ENCODE measurements at regions not wholly inside any gene's neighbourhood (a gene's known extent, or its start where the extent isn't known, plus 50 kb on each side); places are given as distances from the start of the nearest gene placed in this dataset.
A peak's percentile ranks its signal among the peaks of the same experiment; 100 is the strongest.
"Not testable (repeated sequence)": the region's sequence is repeated elsewhere in the genome, so short reads cannot be mapped to it uniquely, and the experiment has no call there.

DNA sequence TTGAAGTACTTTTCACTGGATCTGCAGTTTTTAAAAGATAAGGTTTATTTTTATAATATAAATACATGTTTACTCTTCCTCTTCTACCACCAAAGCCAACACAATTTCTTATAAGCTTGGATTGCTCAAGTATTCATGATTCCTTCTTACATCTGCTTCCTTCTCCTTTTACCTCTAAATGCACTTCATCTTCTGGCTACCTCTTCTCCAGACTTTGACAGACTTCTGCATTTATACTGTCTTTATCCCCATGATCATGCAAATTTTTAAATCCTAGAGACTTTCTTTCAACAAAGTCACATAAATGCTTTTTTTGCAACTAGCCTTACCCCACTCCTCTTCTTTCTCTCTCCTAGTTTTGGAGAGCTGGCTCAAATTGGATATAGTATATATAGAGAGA, 142.9 kb downstream of the TFAP2B start:
- no peak for DNase-seq (ENCODE audit: low spot score)

DNA sequence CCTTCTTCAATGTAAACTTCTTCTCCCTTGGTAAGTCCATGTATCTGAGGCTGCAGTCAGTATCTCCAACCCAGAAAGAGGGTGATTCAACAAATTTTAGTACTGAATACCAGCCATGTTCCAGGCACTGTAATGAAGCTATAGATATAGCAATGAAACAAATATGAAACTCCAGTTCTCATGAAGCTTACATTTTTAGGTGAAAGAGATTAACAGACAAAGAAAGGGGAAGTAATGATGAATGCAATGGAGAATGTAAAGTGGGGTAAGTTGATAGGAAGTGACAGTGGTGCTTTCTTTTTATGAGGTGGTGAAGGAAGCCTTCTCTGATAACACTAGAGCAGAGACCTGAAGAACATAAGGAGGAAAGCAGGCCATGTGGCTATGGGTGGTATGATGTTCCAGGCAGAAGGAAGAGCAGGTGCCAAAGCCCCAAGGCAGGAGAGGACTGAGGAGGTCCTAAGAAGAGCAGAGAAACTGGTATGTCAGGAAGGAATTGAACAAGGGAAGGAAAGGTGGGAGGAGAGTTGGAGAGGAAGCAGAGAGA, 143.6 kb downstream of the TFAP2B start:
- DNase-seq (ENCODE audit: low spot score): no peak

DNA sequence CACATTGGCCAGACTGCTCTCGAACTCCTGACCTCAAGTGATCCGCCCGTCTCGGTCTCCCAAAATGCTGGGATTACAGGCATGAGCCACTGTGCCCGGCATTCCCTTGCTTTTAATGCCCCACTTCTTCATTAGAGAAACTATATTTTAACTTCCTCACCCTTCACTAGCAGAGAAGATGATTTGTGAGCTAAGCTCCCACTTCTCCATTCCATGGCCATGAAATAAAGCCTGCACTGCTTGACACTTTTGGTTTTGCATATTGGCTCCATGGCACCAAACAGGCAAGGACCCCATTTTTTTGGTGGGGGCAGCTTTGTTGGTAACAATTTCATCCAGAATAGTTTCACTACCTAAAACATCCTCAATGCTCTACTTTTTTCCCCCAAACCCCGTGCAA, 145.3 kb downstream of the TFAP2B start:
- no peak for DNase-seq (ENCODE audit: low spot score)

DNA sequence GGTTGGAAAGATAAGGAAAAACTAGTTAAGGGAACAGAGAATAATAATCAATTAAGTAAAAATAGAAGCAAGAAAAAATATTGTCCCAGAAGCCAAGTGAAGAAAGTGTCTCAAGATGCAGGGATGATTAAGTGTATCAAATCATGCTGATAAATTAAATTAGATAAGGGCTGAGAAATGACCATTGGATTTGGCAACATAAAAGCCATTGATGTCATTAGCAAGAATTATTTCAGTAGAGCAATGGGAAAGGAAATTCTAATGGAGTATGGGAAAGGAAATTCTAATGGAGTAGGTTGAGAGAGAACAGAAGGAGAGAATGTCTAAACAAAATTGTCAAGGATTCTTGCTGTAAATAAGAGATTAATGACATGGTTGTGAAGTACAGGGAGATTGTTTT, 146.8 kb downstream of the TFAP2B start:
- no peak for DNase-seq (ENCODE audit: low spot score)

DNA sequence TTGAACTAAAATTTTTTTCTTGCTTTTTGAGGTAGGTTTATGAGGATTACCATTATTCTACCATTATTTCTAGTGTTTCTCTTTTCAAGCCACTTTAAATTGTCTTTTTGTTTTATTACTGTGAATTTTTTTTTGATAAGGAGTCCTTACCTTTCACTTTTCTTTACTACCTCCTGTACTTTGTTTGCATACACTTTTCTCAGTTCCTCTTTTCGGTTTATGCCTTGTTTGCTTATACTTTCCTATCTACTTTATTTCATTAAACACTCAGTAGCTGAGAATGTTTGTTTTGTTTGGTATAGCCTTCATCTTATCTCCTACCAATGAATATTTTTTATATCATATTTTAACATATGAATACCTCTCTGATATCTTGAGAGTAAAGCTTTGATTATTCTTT, 147.9 kb downstream of the TFAP2B start:
- no peak for DNase-seq (ENCODE audit: low spot score)

DNA sequence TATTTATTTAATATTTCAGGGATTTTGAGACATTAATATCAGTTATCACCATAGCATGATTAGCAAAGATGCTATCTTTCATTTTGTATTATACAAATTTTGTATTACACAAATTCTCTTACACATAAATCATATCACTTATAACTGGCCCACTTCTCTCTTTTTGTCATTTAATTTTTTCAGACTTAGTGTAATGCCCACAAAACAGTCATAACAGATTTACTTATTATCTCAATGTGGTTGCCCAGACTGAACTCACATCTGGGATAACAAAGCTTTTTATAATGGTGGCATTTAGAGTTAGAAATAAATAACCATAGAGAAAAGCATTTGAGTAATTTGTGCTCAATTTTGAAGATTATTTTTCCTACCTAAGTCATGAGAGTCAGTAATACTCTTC, 148.3 kb downstream of the TFAP2B start:
- DNase-seq (ENCODE audit: low spot score): no peak

DNA sequence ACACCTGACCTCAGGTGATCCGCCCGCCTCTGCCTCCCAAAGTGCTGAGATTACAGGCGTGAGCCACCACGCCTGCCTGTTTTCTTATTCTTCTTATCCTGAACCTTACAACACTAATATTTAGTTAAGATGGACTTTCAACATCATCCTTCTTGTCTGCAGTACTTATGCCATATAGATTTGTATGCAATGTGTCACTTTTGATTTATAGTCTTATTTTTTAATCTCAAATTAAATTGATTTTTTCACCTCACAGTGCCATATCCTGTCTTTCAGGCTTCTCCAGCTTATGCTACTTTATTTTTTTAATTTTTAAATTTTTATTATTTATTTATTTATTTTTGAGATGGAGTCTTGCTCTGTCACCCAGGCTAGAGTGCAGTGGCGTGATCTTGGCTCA, 149.6 kb downstream of the TFAP2B start:
- not testable (repeated sequence) for DNase-seq (ENCODE audit: low spot score)

DNA sequence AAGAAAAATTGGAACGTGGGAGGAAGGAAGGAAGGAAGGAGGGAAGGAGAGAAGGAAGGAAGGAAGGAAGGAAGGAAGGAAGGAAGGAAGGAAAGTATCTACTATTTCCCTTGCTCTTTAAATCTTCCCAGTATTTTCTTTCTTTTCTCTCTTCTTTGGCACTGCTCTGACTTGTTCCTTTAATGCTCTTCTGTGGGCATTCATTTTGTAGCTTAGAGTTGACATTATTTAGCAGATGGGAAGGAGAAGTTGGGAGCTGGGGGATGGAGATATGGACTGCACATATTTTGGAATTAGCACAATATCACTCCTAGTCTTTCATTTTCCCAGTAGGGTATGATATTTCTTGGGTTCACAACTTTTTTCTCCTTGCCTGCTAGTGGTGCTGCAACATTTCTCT, 152.2 kb downstream of the TFAP2B start:
- no peak for DNase-seq (ENCODE audit: low spot score)

DNA sequence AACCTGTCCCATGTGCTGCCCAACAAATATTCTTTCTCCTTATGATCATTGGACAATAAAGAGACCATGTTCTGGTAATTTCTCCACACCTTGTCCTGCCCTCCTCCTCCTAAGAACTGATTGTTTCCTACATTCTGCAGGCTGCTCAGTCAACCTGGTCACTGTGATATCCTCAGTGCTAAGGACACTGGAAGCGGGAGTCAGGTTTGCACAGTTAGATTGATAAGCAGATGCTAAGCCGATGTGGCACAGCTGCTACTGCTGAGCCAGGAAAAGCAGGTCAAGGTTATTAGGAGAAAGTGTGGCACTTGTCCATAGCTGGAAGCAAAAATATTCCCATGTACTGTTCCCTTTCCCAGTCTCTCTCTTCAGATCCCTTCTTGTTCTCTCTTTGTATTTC, 154.8 kb downstream of the TFAP2B start:
- no peak for DNase-seq (ENCODE audit: low spot score)

DNA sequence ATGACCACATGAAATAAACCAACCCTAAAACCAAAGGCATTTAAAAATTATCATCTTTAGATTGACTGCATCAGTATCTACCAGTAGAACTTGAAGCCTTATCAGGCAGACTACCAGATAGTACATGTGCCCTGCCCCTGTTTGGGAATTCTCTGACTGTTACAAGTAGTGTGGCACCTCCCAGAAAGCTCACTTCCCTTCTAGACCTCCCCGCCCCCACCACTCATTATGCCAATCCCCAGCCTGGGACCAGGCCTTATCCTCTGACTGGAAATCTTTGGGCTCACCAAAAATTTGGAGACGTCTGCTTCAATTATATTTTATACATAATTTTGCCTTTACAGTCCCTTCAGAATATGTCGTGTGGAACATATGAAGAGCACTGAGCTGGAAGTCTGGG, 155.6 kb downstream of the TFAP2B start:
- no peak for DNase-seq (ENCODE audit: low spot score)

DNA sequence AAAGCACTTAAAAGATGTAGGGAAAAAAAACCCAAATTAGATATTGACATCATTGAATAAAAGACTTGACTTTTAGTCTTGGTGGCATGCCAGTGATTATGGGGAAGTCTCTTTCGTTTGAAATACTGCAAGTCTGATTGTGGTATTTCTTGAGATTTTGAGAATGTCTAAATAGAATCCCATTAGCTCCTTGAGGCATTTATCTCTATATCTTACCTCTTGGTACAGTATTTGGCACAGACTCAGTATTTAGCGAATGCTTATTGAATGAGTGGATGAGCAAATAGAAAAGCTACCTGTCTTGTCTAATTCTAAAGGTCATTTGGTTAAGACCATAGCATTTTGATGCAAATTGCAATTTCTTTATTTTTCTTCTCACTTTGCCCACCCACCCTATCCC, 156.5 kb downstream of the TFAP2B start:
- DNase-seq (ENCODE audit: low spot score): no peak

DNA sequence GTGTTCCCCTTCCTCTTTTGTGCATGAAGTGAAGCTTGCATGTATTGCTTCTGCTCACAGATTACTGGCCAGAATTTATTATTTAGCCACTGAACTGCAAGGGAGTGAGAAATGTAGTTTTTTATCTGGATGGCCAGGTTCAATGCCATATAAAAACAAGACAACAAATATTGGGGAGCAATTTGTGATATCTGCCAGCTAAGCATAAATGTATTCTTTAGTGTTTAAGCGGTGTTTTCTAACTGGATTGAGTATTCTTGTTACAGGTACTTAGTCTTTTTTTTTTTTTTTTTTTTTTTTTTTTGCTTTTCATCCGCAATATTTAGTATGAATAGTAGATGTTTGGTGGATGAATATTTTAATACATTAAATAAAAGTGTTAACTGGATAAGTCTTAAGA, 158.2 kb downstream of the TFAP2B start:
- DNase-seq (ENCODE audit: low spot score): no peak

DNA sequence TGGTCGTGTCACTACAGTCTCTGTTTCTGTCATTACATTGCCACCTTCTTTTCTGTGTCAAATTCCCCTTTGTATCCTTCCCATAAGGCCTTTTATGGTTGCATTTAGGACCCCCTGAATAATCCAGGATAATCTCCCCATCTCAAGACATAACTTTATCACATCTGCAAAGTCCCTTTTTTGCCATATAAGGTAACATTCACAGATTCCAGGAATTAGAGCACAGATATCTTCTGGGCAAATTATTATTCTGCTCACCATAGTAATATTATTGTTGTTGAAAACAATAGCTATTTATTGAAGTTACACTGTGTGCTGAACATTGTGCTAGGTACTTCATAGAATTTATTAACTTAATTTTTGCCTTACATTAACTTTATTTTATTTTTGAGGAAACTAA, 159.1 kb downstream of the TFAP2B start:
- DNase-seq (ENCODE audit: low spot score): no peak

DNA sequence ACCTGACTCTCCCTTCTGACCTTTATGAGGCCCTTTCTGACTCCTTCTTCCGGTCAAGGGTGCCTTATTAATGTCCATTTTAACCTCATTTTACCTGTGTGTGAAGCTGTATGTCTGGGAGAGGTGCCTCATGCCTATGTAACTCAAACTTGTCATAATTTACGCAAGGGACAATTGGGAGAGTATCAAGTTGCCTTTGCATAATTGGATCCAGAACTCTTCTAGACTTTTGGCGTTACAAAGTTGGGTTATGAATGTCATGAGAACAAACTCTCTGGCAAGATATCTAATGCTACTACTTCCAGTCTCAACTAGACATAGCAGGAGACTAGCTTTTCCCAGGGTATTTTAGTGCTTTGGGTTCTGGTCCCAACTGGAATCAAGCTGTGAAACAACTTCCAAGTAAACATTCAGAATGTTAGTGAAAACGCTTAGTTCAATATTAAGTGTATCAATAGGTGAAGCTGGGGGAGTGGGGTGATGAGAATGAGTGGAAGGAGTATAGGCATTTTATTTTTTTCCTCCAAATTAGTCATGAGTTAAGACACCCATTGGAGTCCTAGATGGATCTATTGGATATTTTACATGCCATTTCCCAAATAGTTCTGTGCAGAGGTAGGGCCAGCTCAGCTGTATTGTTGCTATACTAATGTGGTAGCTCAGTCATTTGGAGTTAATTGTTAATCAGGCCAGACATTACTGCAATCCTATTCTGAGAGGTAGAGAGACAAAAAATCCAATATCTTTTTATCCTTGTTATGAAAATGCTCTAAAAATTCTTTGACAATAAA, 159.9 kb downstream of the TFAP2B start:
- no peak for DNase-seq (ENCODE audit: low spot score)

DNA sequence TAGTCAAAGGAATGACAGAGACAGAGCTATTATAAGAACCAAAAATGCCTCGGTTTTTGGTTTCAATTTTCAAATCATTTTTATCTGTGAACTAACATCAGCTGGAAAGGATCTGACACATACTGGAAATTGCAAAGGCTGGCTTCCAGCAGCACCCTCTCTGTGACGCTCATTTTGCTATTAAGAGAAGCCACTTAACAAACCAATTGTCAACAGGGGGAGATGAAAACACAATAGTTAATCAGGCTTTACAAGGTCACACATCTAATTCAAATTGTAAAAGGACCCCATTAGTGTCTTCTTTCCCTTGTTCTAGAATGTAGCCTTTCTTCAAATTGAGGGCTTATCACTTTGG, 160.5 kb downstream of the TFAP2B start:
- no peak for DNase-seq (ENCODE audit: low spot score)

DNA sequence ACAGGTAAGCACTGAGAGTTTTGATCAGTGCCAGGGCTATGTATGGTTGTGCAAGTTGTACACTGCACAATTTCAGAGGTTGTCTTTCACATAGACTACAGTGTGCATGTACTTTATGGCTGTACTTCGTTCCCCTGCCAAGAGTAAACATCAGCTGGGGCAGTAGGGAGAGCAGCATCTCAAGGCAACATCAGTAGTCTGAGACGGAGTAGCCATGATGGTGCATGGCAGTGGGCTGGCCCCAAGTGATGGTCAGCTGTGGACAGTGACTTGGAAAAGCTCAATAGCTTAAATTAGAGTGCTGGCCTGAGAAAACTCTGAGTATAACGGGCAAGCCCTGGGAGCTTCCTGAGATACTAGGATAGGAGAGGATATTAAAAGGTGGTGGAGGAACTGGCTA, 165.5 kb downstream of the TFAP2B start:
- no peak for DNase-seq (ENCODE audit: low spot score)

DNA sequence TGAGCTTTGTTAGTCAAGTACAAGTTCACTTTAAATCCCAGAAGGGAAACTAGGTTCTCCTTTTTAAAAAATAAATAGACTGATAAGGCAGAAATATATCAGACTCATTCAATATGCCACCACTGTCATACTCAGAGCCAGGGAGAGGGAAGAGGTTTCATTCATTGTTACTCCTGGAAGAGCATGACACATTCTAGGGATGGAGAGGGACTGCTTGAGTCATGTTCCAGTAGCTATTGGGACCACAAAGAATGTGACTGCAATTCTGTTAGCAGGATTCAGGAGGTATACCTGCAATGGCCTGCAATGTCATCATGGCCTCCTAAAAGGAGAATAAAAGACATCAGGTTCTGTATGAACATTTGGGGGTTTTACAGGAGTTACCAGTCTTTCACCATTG, 167.6 kb downstream of the TFAP2B start:
- no peak for DNase-seq (ENCODE audit: low spot score)

DNA sequence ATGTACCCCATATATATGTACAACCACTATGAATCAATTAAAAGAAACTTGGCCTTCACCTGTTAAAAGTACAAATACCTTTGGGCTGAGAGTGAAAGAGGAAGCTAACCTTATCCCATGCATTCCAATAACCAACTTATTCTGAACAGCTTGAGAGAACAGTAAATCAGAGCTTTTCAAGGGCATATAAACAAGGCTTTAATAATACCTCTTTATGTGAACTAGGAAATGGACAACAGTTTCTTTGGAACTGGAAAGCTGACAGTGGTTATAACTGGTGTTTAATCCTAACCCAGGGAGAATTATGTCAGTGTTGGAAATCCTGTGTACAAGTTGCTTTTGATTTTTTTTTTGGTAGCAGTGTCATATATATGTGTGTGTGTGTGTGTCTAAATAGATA, 170.5 kb downstream of the TFAP2B start:
- peak; percentile 54 for DNase-seq (ENCODE audit: low spot score)

DNA sequence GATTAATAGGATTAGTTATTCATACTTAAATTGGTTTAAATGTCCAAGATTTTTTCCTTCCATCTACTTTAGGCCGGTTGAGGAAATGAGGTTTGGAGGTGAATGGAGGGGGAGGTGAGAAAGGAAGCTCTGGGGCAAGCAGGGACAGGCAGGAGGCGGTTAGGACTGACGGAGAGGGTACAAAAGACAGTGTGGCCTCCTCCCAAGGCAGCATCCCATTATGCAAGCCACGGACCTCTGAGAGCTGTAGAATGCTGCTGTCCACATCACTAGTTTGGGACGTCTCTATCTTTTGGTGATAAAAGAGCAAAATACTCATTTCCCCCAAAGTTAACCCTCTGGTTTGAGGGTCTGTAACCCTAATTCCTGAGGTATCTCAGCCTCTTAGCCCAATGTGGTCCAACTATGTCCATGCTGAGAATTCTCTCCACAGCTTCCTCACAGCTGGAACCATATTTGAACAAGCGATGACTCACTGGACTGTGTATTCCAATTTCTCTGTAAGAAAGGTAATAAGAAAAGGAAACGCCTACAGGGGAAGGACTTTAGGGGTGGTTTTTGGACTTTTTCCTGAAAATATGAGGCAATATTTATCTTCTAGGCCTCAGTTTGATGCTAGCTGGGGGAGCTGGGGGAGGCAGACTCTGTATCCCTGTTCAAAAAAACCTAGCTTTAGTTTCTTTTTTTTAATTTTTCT, 172.2 kb downstream of the TFAP2B start:
- no peak for DNase-seq (ENCODE audit: low spot score)

DNA sequence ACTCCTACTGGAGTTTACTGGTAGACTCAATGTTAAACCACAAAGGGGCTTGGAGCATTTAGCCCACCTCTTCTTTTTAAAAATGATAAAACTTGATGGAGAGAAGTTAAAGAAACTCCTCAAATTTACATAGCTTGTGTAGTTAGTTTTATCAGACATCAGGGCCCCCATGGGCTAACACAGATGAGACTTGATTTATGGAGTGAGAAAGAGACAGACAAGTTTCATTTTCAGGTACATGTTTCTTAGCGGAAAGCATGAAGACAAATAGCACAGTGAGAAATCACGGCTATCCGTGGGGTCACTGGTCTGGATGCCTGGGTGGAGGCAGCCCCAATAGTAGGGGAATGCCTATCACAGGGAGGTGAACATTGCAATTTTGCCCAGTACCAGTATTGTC, 173.6 kb downstream of the TFAP2B start:
- DNase-seq (ENCODE audit: low spot score): no peak

DNA sequence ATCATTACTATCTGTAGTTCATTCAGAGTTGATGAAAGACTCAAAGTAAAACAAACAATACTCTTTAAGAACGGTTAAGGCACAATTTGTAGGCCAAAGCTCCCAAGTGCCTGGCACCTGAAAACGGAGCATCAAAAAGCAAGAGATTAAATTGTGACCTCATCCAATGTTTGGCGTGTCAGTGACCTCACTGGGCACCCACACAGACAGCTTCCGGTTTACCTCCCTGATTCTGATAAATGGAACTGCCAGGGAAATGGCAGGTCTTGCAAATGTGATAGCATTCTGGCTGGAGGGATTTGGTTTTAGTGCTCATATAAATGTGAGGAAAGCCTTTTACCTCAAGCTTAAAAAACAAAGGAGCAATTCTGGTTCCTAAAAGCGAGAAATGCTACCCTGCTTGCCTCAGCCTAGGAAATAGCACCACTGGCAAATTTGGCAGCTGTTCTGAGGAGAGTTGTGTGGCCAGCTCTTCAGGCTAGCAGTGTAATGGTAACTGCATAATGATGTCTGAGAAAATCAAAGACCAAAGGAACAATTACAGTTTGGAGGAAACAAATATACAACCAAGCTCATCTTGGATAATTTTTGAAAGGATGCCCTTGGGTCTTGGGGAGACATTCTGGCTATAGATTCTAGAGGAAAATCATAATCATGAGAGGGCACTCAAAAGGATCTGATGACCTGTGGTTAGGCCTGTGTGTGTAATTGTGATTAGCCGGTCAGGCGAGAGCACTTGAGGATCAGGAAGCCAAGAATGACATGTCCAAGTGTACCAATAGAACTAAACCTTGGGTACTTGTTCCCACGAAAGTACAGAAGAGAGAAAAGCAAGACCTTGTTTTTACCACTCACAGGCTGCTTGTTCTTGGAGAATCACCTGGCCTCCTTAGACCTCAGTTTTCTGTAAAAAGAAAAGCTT, 174.3 kb downstream of the TFAP2B start:
- DNase-seq (ENCODE audit: low spot score): no peak

DNA sequence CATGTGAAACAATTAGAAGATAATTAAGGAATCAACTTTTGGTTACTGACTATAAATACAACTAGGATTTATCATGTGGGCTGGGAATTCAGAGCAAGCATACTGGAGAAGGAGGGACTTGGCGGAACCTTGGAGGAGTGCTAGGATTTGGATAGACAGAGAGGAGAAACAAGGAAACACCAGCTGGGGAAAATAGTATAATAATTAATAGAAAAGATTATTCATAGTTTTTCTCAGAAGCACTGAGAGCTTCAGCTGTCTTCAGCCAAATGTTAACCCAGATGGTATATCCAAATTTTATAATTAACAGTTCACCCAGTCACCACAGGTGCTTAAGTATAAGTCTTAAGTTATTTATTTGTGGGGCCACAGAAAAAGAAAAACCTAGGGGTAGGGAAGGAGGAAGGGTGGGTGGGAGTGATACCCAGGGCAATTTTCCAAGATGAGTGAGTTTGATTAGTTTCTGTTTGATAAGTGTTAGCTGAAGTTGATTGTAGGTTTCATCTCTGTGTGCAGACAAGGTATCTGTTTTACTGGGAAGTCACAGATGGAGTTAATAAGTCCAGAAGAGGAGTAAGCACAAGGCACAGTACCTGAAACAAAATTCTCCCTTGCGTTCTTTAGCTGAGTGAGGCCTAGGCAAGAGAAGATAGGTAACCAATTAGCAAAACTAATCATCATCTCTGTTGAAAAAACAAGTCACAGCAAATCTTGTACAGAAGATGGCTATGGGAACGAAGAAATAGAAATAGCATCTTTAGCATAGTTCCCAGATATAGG, 175.5 kb downstream of the TFAP2B start:
- DNase-seq (ENCODE audit: low spot score): no peak
